ENCODE measurements at regions not wholly inside any gene's neighbourhood (a gene's known extent, or its start where the extent isn't known, plus 50 kb on each side); places are given as distances from the start of the nearest gene placed in this dataset.

- no peaks in the 10 kb centered on the region for H3K9me3 ChIP-seq
- H3K36me3 ChIP-seq = no peaks in the 10 kb centered on the region
- H3K27me3 ChIP-seq = no peaks in the 10 kb centered on the region
- intact Hi-C loops (cut with DNase I) = no loop called here
- H3K4me1 ChIP-seq = no peaks in the 10 kb centered on the region
- DNase-seq (ENCODE audit: extremely low spot score in 2 of 2) = no peak
- H3K4me3 ChIP-seq = no peak overlapping the region
- H3K27ac ChIP-seq = no peak overlapping the region
- no peak for TF ChIP-seq POLR2A (IDR thresholded peaks at IDR 0.05)
- TF ChIP-seq POLR2AphosphoS5 (IDR thresholded peaks at IDR 0.05; ENCODE audit: insufficient read depth in 1 of 2, low read depth in 1 of 2) = no peak
- TF ChIP-seq CTCF (IDR thresholded peaks at IDR 0.05) = no peak
Observed at GRCh38 chr6:91669154-91669870, 1082.4 kb upstream of the MAP3K7 start.

- intact Hi-C loops (cut with DNase I) = no loop called here
- Histone ChIP-seq H3K4me1 (no peaks in the 10 kb centered on the region), H3K27ac (no peak overlapping the region), H3K4me3 (no peak overlapping the region), H3K9me3 (no peaks in the 10 kb centered on the region), H3K27me3 (no peaks in the 10 kb centered on the region), H3K36me3 (no peaks in the 10 kb centered on the region)
- DNase-seq (ENCODE audit: extremely low spot score in 2 of 2) = no peak
- no peak for TF ChIP-seq POLR2A (IDR thresholded peaks at IDR 0.05)
- no peak for TF ChIP-seq CTCF (IDR thresholded peaks at IDR 0.05)
- no peak for TF ChIP-seq POLR2AphosphoS5 (IDR thresholded peaks at IDR 0.05; ENCODE audit: insufficient read depth in 1 of 2, low read depth in 1 of 2)
Observed at GRCh38 chr6:91667596-91667995, 1080.7 kb upstream of the MAP3K7 start.

- Histone ChIP-seq H3K27me3 (no peaks in the 10 kb centered on the region), H3K27ac (no peak overlapping the region), H3K4me1 (no peaks in the 10 kb centered on the region), H3K9me3 (no peaks in the 10 kb centered on the region), H3K36me3 (no peaks in the 10 kb centered on the region), H3K4me3 (no peak overlapping the region)
- no peak for DNase-seq (ENCODE audit: extremely low spot score in 2 of 2)
- TF ChIP-seq POLR2A (IDR thresholded peaks at IDR 0.05) = no peak
- no peak for TF ChIP-seq CTCF (IDR thresholded peaks at IDR 0.05)
- intact Hi-C loops (cut with DNase I) = no loop called here
Observed at GRCh38 chr6:91664327-91664959, 1077.6 kb upstream of the MAP3K7 start.

- intact Hi-C loops (cut with DNase I) = no loop called here
- H3K4me3 ChIP-seq = no peak overlapping the region
- TF ChIP-seq POLR2AphosphoS5 (IDR thresholded peaks at IDR 0.05; ENCODE audit: insufficient read depth in 1 of 2, low read depth in 1 of 2) = no peak
Observed at GRCh38 chr6:91660893-91661292, 1074.0 kb upstream of the MAP3K7 start.

GRCh38 chr6:91659891-91660290 lies 1073.0 kb upstream of the MAP3K7 start:
- no peaks in the 10 kb centered on the region for H3K36me3 ChIP-seq
- H3K4me1 ChIP-seq = no peaks in the 10 kb centered on the region
- no peak overlapping the region for H3K4me3 ChIP-seq
- H3K9me3 ChIP-seq = no peaks in the 10 kb centered on the region
- intact Hi-C loops (cut with DNase I) = no loop called here
- H3K27me3 ChIP-seq = no peaks in the 10 kb centered on the region
- TF ChIP-seq POLR2A (IDR thresholded peaks at IDR 0.05) = no peak
- TF ChIP-seq POLR2AphosphoS5 (IDR thresholded peaks at IDR 0.05; ENCODE audit: insufficient read depth in 1 of 2, low read depth in 1 of 2) = no peak
- no peak for TF ChIP-seq CTCF (IDR thresholded peaks at IDR 0.05)
- no peak for DNase-seq (ENCODE audit: extremely low spot score in 2 of 2)
- H3K27ac ChIP-seq = no peak overlapping the region

More at GRCh38 chr6:91660893-91661292, 1074.0 kb upstream of the MAP3K7 start:
- Histone ChIP-seq H3K27me3 (no peaks in the 10 kb centered on the region), H3K27ac (no peak overlapping the region), H3K36me3 (no peaks in the 10 kb centered on the region), H3K9me3 (no peaks in the 10 kb centered on the region), H3K4me1 (no peaks in the 10 kb centered on the region)
- no peak for DNase-seq (ENCODE audit: extremely low spot score in 2 of 2)
